ENCODE measurements at regions not wholly inside any gene's neighbourhood (a gene's known extent, or its start where the extent isn't known, plus 50 kb on each side); places are given as distances from the start of the nearest gene placed in this dataset.

DNA sequence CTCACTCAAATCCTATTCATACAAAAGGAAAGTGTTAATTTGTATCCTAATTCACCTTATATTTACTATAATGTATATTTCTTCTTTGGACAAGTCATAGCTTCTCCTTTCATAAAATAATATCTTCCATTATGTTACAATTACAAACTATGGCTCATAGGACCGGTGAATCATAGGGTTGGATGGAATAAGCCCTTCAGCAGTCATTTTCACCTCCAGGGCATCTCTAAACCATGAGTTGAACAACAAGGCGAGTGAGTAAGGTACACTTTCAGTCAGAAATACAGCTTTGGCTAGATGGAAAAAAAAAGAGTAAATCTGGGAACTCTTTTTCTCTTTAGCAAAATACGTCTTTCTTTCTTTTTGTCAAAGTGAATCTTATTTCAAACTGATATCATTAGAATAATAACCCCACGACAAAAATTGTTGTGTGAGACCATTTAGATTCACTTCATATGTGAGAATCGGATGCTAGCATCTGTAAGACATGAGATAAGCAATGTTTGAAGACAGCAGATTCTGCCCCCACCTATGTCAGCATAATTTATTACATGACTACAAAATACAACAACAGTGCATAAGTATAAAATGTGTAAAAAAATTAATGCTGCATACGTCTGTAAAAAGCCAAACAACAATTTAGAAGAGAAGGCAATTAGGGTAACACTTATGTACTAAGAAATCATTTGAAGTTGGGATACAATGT, 184.4 kb upstream of the SLC38A2 start (continued):
- no peak for TF ChIP-seq CTCF (IDR thresholded peaks at IDR 0.05 in 2 of 3, conservative IDR thresholded peaks at IDR 0.05 in 1 of 3; ENCODE audit: borderline replicate concordance in 1 of 3, insufficient read depth in 1 of 3, low read depth in 2 of 3, low read length in 2 of 3)
- TF ChIP-seq ZFX (IDR thresholded peaks at IDR 0.05) = no peak

GRCh38 chr12:46556105-46556559, 183.6 kb upstream of the SLC38A2 start:
- DNase-seq (ENCODE audit: low read depth, low spot score) = peak; percentile 84
- H3K79me2 ChIP-seq (ENCODE audit: insufficient read depth, low read length) = peaks cover 16% of the 10 kb centered on the region
- peak overlapping the region; percentile 64 for H3K4me2 ChIP-seq (ENCODE audit: low read length)
- BruUV-seq (replicated peaks) = no TSS peak
- H2AFZ ChIP-seq (ENCODE audit: low read depth, low read length, poor library complexity, severe bottlenecking) = no peak overlapping the region
- intact Hi-C loops (cut with micrococcal nuclease) = loop anchor here (2.0 to 10.0 kb wide), 4 partner anchors 125 to 564 kb away; partner anchors contain the start of genes SCAF11 and SLC38A1
- ChIA-PET RAD21 (ENCODE audit: low non-redundant PET in 1 of 2, low total read pairs in 2 of 2, uncharacterized antibody in 2 of 2, unreplicated experiment in 2 of 2) (interaction anchor here in 1 of 2 experiments (0.6 kb wide), 1 partner anchor 184 kb away, joined by 3 read pairs; no protein-coding TSS in a partner anchor), POLR2A (interaction anchor here (1.0 to 1.8 kb wide), 10 partner anchors 9 to 176 kb away, joined by 3 to 9 read pairs (median 4); no protein-coding TSS in a partner anchor), CTCF (interaction anchor here (1.0 kb wide), 1 partner anchor 105 kb away, joined by 4 read pairs; no protein-coding TSS in a partner anchor)
- no peaks in the 10 kb centered on the region for H3K9me3 ChIP-seq (ENCODE audit: control insufficient read depth in 1 of 2, insufficient read depth in 1 of 2, low read depth in 1 of 2, low read length in 2 of 2)
- ATAC-seq = peak; percentile 28
- H3K9me2 ChIP-seq (ENCODE audit: insufficient read depth) = no peaks in the 10 kb centered on the region
- H3K9ac ChIP-seq (ENCODE audit: low read length) = peak overlapping the region; percentile 58
- H4K20me1 ChIP-seq (ENCODE audit: insufficient read depth) = no peaks in the 10 kb centered on the region
- 0 out of 4 replicates have a peak, but pooled peaks cover 0 to 8% of the 10 kb centered on the region in 2 experiments for H3K36me3 ChIP-seq (ENCODE audit: control insufficient read depth in 1 of 2, insufficient read depth in 2 of 2, low read length in 2 of 2)
- peaks cover 84 to 91% of the 10 kb centered on the region in 2 experiments for H3K4me1 ChIP-seq (ENCODE audit: control insufficient read depth in 1 of 2, insufficient read depth in 2 of 2, low read length in 2 of 2)
- H3K27me3 ChIP-seq (ENCODE audit: insufficient read depth, low read length) = no peaks in the 10 kb centered on the region
- H3K27ac ChIP-seq (ENCODE audit: low read depth, low read length) = peak overlapping the region; percentile 91
- TF ChIP-seq CEBPB (IDR thresholded peaks at IDR 0.05; ENCODE audit: low read depth) (peak; percentile 93), SRF (IDR thresholded peaks at IDR 0.05; ENCODE audit: low read depth) (peak; percentile 42; the same call in 1 of the 2 replicates), POLR2AphosphoS5 (IDR thresholded peaks at IDR 0.05; ENCODE audit: low read depth, low read length) (peak; percentile 37; the same call in 1 of the 2 replicates), EGR1 (IDR thresholded peaks at IDR 0.05; ENCODE audit: low read depth) (no peak), EZH2phosphoT487 (IDR thresholded peaks at IDR 0.05; ENCODE audit: borderline replicate concordance) (no peak), ELF1 (IDR thresholded peaks at IDR 0.05; ENCODE audit: borderline replicate concordance, low read depth) (no peak; the same call in 1 of the 2 replicates), POLR2A (IDR thresholded peaks at IDR 0.05; ENCODE audit: borderline replicate concordance, extremely low read depth, insufficient read depth, insufficient read length) (no peak), ATF3 (IDR thresholded peaks at IDR 0.05) (peak; percentile 34), SP1 (IDR thresholded peaks at IDR 0.05; ENCODE audit: low read depth) (peak; percentile 91), FOSL1 (IDR thresholded peaks at IDR 0.05; ENCODE audit: low read depth) (peak; percentile 72), SIN3A (IDR thresholded peaks at IDR 0.05; ENCODE audit: low read depth) (peak; percentile 57; the same call in 1 of the 2 replicates), JUND (IDR thresholded peaks at IDR 0.05) (peak; percentile 75), TCF7L2 (IDR thresholded peaks at IDR 0.05; ENCODE audit: borderline replicate concordance, extremely low read depth, insufficient read depth, insufficient read length) (peak; percentile 52), EZH2 (IDR thresholded peaks at IDR 0.05) (no peak), RAD21 (IDR thresholded peaks at IDR 0.05; ENCODE audit: low read depth) (peak; percentile 30; the same call in 1 of the 2 replicates), CBX3 (IDR thresholded peaks at IDR 0.05; ENCODE audit: low read depth) (peak; percentile 66; the same call in 1 of the 2 replicates), ZNF274 (IDR thresholded peaks at IDR 0.05; ENCODE audit: low read depth, low read length) (no peak)
- TF ChIP-seq, protein P1, sequence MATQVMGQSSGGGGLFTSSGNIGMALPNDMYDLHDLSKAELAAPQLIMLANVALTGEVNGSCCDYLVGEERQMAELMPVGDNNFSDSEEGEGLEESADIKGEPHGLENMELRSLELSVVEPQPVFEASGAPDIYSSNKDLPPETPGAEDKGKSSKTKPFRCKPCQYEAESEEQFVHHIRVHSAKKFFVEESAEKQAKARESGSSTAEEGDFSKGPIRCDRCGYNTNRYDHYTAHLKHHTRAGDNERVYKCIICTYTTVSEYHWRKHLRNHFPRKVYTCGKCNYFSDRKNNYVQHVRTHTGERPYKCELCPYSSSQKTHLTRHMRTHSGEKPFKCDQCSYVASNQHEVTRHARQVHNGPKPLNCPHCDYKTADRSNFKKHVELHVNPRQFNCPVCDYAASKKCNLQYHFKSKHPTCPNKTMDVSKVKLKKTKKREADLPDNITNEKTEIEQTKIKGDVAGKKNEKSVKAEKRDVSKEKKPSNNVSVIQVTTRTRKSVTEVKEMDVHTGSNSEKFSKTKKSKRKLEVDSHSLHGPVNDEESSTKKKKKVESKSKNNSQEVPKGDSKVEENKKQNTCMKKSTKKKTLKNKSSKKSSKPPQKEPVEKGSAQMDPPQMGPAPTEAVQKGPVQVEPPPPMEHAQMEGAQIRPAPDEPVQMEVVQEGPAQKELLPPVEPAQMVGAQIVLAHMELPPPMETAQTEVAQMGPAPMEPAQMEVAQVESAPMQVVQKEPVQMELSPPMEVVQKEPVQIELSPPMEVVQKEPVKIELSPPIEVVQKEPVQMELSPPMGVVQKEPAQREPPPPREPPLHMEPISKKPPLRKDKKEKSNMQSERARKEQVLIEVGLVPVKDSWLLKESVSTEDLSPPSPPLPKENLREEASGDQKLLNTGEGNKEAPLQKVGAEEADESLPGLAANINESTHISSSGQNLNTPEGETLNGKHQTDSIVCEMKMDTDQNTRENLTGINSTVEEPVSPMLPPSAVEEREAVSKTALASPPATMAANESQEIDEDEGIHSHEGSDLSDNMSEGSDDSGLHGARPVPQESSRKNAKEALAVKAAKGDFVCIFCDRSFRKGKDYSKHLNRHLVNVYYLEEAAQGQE (IDR thresholded peaks at IDR 0.05; ENCODE audit: low read depth) = no peak
- H3K4me3 ChIP-seq (replicated peaks in 1 of 2; ENCODE audit: low read depth in 1 of 2, low read length in 2 of 2) = peak overlapping the region in 1 of 2 experiments; percentile 25; a peak in 2 of 4 replicates

Data from HCT116 (cell line).